GM19463 (cell line): ENCODE measurements at regions not wholly inside any gene's neighbourhood (a gene's known extent, or its start where the extent isn't known, plus 50 kb on each side); places are given as distances from the start of the nearest gene placed in this dataset.

Experiments
- ATAC-seq: cut with Tn5 transposase; IDR thresholded peaks from one replicate; pipeline ENCODE4 v1.9.1; 2021; ENCODE audit warnings: mild to moderate bottlenecking, moderate library complexity; ENCODE audit not compliant: unreplicated experiment

DNA sequence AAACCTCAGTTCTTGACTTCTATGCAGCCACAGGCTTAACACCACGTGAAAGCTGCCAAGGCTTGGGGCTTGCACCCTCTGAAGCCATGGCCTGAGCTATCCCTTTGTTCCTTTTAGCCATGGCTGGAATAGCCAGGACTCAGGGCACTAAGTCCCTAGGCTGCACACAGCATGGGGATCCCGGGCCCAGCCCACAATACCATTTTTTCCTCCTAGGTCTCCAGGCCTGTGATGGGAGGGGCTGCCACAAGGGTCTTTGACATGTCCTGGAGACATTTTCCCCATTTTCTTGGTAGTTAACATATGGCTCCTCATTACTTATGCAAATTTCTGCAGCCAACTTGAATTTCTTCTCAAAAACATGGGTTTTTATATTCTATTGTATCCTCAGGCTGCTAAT, 619.1 kb downstream of the NYAP2 start:
- no peak for ATAC-seq

GRCh38 chr2:226017537-226017936, 618.0 kb downstream of the NYAP2 start:
- no peak for ATAC-seq

GRCh38 chr2:226017107-226017506, 617.6 kb downstream of the NYAP2 start:
- ATAC-seq: no peak

GRCh38 chr2:226011716-226012450, 612.4 kb downstream of the NYAP2 start:
- no peak for ATAC-seq

- no peak for ATAC-seq
Observed at GRCh38 chr2:226002438-226002837, 602.9 kb downstream of the NYAP2 start.

DNA sequence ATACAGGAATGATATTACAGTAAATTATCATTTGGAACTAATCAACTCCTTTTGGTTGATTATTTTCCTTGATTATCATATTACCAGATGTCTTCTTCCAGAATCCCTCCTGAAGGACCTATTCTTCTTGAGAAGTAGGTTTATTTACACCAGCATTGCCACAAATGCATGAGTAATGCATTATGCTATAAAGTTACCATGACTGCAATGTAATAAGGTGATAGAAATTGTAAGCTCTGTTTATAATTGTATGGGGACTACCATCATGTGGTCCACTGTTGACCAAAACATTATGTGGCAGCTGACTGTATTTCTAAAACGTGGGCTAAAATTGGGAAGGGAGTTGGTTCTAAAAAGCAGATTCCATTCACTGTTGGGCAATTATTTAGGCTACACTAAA, 602.2 kb downstream of the NYAP2 start:
- no peak for ATAC-seq

DNA sequence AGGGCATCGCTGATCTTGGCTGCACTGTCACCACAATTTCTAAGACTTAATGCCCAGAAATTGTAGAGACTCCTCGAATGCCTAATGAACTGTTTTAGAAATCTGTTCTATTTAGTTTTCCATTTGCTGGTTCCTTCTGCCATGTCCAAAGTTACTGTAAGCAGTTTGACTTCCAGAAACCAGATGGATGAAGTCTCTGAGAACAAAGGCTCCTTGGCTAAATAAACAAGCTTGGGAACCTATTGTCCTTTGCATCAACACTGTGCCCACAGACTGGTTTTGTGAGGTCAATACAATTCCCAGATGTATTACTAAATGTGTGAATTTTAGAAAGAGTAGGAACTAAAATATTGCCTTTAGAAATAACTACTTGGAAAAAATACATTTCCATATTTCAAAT, 600.2 kb downstream of the NYAP2 start:
- no peak for ATAC-seq

GRCh38 chr2:225998653-225999052, 599.1 kb downstream of the NYAP2 start:
- ATAC-seq: no peak

DNA sequence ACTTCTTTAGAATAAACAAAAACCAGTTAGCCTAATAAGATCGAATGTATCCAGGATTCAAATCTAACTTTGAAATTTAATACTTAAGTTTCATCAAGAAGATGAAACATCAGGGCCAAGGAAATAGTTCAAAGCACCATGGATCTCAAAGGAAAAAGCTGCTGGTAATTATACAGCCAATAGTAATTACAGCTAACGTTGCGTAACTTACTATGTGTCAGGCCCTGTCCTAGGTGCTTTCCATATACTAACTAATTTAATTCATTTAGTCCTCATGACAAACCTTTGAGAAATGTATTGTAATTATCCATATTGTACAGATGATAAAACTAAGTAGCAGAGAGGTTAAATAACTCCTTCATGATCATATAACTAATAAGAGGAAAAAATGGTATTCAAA, 598.6 kb downstream of the NYAP2 start:
- ATAC-seq: no peak

DNA sequence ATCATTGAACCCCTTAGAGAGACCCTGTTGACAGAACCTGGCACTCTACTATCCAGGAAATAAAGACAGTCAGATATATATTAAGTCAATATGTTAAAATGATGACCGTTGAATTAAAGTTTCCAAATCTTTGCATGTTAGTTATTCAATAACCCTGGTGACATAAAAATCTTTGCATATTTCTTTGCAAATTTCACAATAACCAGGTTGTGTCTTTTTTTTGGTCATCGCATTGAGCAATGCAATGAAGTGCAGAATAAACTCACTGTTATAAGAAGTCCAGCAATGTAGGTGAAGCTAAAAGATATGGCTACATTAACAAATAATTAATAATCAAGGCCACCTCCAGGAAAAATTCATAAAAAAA, 596.9 kb downstream of the NYAP2 start:
- ATAC-seq: no peak

GRCh38 chr2:225995796-225996461, 596.4 kb downstream of the NYAP2 start:
- ATAC-seq: no peak

DNA sequence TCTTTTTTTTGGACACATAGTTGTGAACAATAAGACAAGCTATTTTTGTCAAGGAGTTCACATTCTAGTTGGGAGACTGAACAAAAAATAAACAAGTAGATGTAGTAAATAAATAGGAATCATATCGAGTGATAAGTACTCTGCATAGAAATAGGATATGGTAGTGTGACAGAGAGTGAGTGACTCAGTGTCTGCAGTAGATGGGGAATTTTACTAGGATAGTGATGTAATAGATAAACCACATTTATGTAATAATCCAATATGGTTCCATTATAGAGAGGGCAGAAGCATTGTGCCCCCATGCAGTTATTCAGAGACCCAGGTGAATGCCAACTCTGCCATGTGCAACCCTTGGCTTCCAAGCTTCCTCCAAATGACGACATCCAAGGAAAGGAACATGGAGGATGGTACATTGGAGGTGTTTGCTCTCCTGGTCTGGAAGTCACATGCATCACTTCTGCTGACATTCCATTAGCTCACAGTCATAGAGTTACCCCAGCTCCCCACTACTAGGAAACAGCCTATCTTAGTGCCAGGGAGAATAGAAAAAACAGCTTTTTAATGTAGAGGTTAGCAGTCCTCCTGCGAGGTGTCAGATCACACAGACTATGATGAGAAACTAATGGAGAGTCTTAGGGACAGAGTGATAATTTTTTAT, 595.4 kb downstream of the NYAP2 start:
- ATAC-seq: no peak

DNA sequence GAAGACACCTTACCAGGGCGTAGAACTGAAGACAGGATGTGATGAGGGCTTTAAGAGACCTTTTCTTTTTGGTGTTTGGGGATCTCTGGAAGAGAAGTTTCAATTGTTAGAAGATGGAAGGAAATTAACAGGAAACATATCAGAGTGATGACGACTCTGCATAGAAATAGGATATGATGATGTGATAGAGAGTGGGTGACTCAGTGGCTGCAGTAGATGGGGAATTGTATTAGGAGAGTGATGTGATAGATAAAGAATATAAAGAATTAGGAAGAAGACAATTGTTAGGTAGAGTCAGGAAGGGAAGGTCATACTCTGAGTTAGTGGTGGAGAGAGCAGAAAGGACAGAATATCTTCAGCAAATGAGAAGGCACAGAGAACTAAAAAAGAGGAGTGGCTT, 593.9 kb downstream of the NYAP2 start:
- ATAC-seq: no peak

GRCh38 chr2:225989809-225990208, 590.3 kb downstream of the NYAP2 start:
- ATAC-seq: no peak

- ATAC-seq: no peak
Observed at GRCh38 chr2:225980372-225980771, 580.9 kb downstream of the NYAP2 start.

DNA sequence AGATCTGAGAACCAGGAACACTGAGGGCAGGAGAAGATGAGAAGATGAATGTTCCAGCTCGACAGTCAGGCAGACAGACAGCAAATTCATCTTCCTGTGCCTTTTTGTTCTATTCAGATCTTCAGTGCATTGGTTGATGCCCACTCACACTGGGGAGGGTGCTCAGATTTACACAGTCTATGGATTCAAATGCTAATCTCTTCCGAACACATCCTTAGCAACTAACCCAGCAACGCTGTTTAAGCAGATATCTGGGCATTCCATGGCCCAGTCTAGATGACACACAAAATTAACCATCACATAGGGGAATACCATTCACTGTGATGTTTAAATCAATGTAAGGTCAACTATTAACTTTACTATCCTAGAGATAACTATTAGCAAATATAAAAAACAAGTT, 571.9 kb downstream of the NYAP2 start:
- ATAC-seq: no peak

- ATAC-seq: no peak
Observed at GRCh38 chr2:225948903-225949302, 549.4 kb downstream of the NYAP2 start.

- no peak for ATAC-seq
Observed at GRCh38 chr2:225938991-225939390, 539.5 kb downstream of the NYAP2 start.

DNA sequence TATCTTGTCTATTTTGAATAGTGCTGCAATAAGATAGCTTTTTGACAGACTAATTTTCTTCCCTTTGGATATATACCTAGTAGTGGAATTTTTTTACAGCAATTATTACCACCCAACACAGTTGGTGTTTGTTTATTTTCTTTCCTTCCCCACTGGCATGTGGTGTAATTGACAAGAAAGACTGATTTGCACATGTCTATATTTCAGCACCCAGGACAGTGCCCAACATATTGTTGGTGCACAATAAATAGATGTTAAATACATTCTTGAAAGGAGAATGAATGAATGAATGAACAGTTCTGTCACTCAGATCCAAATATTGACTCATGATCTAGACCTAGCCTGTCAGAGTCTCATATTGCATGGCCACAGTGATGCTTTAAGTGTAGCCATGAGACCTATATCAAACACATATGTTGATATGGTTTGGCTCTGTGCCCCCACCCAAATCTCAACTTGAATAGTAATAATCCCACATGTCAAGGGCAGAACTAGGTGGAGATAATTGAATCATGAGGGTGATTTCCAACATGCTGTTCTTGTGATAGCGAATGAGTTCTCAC, 538.2 kb downstream of the NYAP2 start:
- ATAC-seq: no peak

DNA sequence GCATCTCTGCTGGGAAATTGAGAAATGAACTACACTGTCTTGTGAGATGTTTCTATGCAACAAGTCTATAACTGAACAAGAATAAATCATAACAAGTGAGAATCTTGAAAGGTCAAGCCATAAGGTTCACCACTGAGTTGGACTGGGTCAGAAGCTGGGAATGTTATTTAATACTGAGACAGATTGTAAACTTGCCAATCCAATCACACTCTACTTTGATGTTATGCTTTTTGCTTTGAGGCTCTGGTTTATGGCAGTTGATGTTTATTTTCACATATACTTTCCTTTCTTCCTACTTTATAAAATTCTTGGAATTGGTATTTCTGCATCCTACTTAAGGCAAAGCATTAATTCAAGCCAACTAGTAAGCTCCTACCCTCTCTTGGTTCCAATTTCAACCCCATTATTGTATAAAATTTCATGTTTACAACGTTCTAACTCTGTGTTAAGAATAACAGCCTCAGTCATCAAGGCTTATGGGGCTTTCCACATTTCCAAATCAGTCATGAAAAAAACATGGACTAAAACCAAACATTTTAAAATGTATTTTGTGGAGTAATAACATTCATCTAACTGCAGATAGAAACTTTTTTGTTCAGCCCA, 533.4 kb downstream of the NYAP2 start:
- no peak for ATAC-seq

DNA sequence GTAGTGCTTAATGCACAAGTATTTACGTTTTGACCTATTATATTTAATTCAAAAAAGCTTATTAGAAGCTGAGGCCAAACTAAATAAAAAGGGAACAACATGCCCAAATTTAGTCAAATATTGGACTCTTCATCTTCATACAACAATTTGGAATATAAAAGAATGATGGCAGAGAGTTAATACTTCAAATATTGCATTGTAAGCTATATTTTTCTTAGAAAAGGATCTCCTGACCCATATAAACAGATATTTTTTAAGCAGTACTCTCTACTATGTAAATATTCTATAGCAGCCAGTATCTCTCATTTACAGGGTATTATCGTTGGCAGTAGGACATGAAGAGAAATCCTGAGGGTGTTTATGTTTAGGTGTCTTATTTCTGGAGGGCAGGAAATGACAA, 531.2 kb downstream of the NYAP2 start:
- no peak for ATAC-seq
